K562 (cell line): ENCODE measurements at regions not wholly inside any gene's neighbourhood (a gene's known extent, or its start where the extent isn't known, plus 50 kb on each side); places are given as distances from the start of the nearest gene placed in this dataset.

Experiments
- ATAC-seq: fragments of 200-7000 bp; cut with Tn5 transposase; 3 replicates; pipeline ENCODE4 v1.9.1; 2020; ENCODE audit warnings: moderate library complexity
- BruUV-seq: library from RNA; stranded (reverse); fragments of 400-500 nt; replicated peaks from 2 replicates; lab custom pipeline; 2021; lab: Mats Ljungman, UMichigan
- CTCF ChIA-PET: fragments of 300-600 bp; formaldehyde crosslinking; extraction: SDS; loops from one replicate; lab custom pipeline; 2021; ENCODE audit warnings: low intra/inter-chr PET ratio; lab: Yijun Ruan, JAX
- POLR2A ChIA-PET: fragments of 300-600, 350-650 bp; sonication (Branson Sonifier 250); formaldehyde crosslinking; extraction: SDS; loops from one replicate; lab custom pipeline; 2021; ENCODE audit warnings: antibody characterized with exemption, inconsistent platforms; lab: Yijun Ruan, JAX
- DNase-seq, 4 experiments: peaks; one replicate each; pipeline versions ENCODE4 v3.0.0 to v3.0.0-alpha.2; 2011 to 2018; ENCODE audit warnings: low spot score in 3 of 4, mixed read lengths in 3 of 4; ENCODE audit errors: extremely low read depth in 1 of 4
- FAIRE-seq: peaks from 2 replicates; lab custom pipeline; 2011; peaks lifted over from hg19 to GRCh38; lab: Jason Lieb, UNC
- H2AFZ ChIP-seq: 2 replicates; pipeline ENCODE4 v1.6.0; 2011; ENCODE audit warnings: low read depth, low read length, control low read depth, inconsistent platforms
- H3K27ac ChIP-seq: fragments of 200-600 bp; 3 replicates; pipeline ENCODE4 v1.8.0; 2011; ENCODE audit warnings: low read depth, mild to moderate bottlenecking, control low read depth, inconsistent platforms, low read length, moderate library complexity, mixed read lengths; ENCODE audit errors: extremely low read depth
- H3K27me3 ChIP-seq, 2 experiments: fragments of 300-600 bp in 1 of 2; 2 replicates in 1 of 2; 3 replicates in 1 of 2; pipeline versions ENCODE4 v1.6.0 to v1.8.0; 2011; ENCODE audit warnings: inconsistent platforms in 2 of 2, low read length in 2 of 2, mild to moderate bottlenecking in 1 of 2, mixed read lengths in 1 of 2, moderate library complexity in 1 of 2; ENCODE audit not compliant: control insufficient read depth in 2 of 2, insufficient read depth in 2 of 2
- H3K36me3 ChIP-seq: fragments of 300-600 bp; 3 replicates; pipeline ENCODE4 v1.8.0; 2011; ENCODE audit warnings: mild to moderate bottlenecking, low read length, inconsistent platforms; ENCODE audit not compliant: control insufficient read depth, insufficient read depth
- H3K4me1 ChIP-seq, 2 experiments: fragments of 200-600 bp in 1 of 2; replicated peaks in 1 of 2; 2 replicates in 1 of 2; 3 replicates in 1 of 2; pipeline versions ENCODE4 v1.5.1 to v1.8.0; 2011; ENCODE audit warnings: inconsistent platforms in 2 of 2, low read length in 2 of 2, mild to moderate bottlenecking in 1 of 2, mixed read lengths in 1 of 2, moderate library complexity in 1 of 2; ENCODE audit not compliant: control insufficient read depth in 2 of 2, insufficient read depth in 2 of 2
- H3K4me2 ChIP-seq: 2 replicates; pipeline ENCODE4 v1.6.1; 2011; ENCODE audit warnings: low read length, control low read depth, inconsistent platforms, mixed read lengths; ENCODE audit not compliant: insufficient read depth
- H3K4me3 ChIP-seq: fragments of 200-600 bp; sonication (generic), shearing (Covaris generic); 2 replicates; pipeline ENCODE4 v1.5.1; 2016; ENCODE audit warnings: control low read depth, inconsistent platforms
- H3K79me2 ChIP-seq: fragments of 200-600 bp; 3 replicates; pipeline ENCODE4 v1.8.0; 2011; ENCODE audit warnings: low read length, inconsistent platforms; ENCODE audit not compliant: control insufficient read depth, insufficient read depth
- H3K9ac ChIP-seq, 2 experiments: 2 replicates each; pipeline versions ENCODE4 v1.6.0 to v1.6.1; 2011; ENCODE audit warnings: low read depth in 2 of 2, low read length in 2 of 2, control low read depth in 1 of 2, inconsistent platforms in 1 of 2, mild to moderate bottlenecking in 1 of 2, mixed read lengths in 1 of 2; ENCODE audit not compliant: insufficient read depth in 1 of 2
- H3K9me1 ChIP-seq: one replicate; pipeline ENCODE4 v1.6.0; 2011; ENCODE audit warnings: inconsistent platforms, mild to moderate bottlenecking, low read length, moderate library complexity; ENCODE audit not compliant: control insufficient read depth, insufficient read depth
- H3K9me3 ChIP-seq: replicated peaks from 2 replicates; pipeline ENCODE4 v1.5.1; 2011; ENCODE audit warnings: low read depth, low read length, inconsistent platforms; ENCODE audit not compliant: control insufficient read depth, insufficient read depth
- H4K20me1 ChIP-seq: replicated peaks from 2 replicates; pipeline ENCODE4 v1.6.1; 2011; ENCODE audit warnings: low read length, inconsistent platforms, mixed read lengths; ENCODE audit not compliant: control insufficient read depth, insufficient read depth
- DLX4 ChIP-seq: fragments of 250-450 bp; sonication (Bioruptor Pico); IDR thresholded peaks from 2 replicates; pipeline ENCODE4 v1.6.1; 2021; ENCODE audit warnings: mild to moderate bottlenecking
- EP300 ChIP-seq: IDR thresholded peaks from 2 replicates; pipeline ENCODE4 v1.6.1; 2012; ENCODE audit warnings: low read length, improper control_type of control experiment
- EP400 ChIP-seq: fragments of 450-650 bp; IDR thresholded peaks from 2 replicates; pipeline ENCODE4 v1.6.1; 2017; ENCODE audit warnings: antibody characterized with exemption, mild to moderate bottlenecking, moderate library complexity
- HLTF ChIP-seq: fragments of 450-650 bp; IDR thresholded peaks from 2 replicates; pipeline ENCODE4 v1.6.1; 2016
- POLR3A ChIP-seq: IDR thresholded peaks from 2 replicates; pipeline ENCODE4 v1.6.1; 2011; ENCODE audit warnings: borderline replicate concordance, mild to moderate bottlenecking, moderate library complexity; ENCODE audit not compliant: insufficient read length, insufficient read depth; ENCODE audit errors: extremely low read depth
- SMAD4 ChIP-seq: fragments of 250-450 bp; sonication (Bioruptor Pico); conservative IDR thresholded peaks from 2 replicates; pipeline ENCODE4 v1.8.0; 2021; ENCODE audit warnings: inconsistent platforms, mild to moderate bottlenecking, moderate library complexity
- UBTF ChIP-seq, 2 experiments: IDR thresholded peaks; 2 replicates each; pipeline ENCODE4 v1.6.1; 2012; ENCODE audit warnings: improper control_type of control experiment in 2 of 2, low read depth in 2 of 2, low read length in 2 of 2, borderline replicate concordance in 1 of 2
- ZNF3 ChIP-seq: fragments of 250-450 bp; sonication (Bioruptor Pico); IDR thresholded peaks from 2 replicates; pipeline ENCODE4 v1.5.0; 2021; ENCODE audit warnings: mild to moderate bottlenecking, moderate library complexity
- WGBS: fragments of 100-300 bp; shearing (Covaris generic); methylation state at CpG from one replicate; pipeline ENCODE4 v1.1.6; 2016; ENCODE audit warnings: low coverage, mixed read lengths; ENCODE audit not compliant: insufficient coverage; ENCODE audit errors: missing lambda C conversion rate; 5-methylcytosine and 5-hydroxymethylcytosine counted together
- in situ Hi-C: fragments of 300-500 bp; cut with MboI; formaldehyde crosslinking; loops from 4 replicates; pipeline ENCODE4 v1.15.0; 2018; ENCODE audit warnings: inconsistent platforms, mixed read lengths
- intact Hi-C: fragments of 100-400 bp; cut with micrococcal nuclease; formaldehyde crosslinking; loops from 2 replicates; pipeline ENCODE4 v1.14.2; 2022
- TF ChIP-seq, protein P1 (sequence below): fragments of 250-450 bp; sonication (Bioruptor Pico); IDR thresholded peaks from 2 replicates; pipeline ENCODE4 v1.5.0; 2021; ENCODE audit warnings: mild to moderate bottlenecking, borderline replicate concordance
- TF ChIP-seq, protein P2 (sequence below): fragments of 250-450 bp; sonication (Bioruptor Pico); IDR thresholded peaks from 2 replicates; pipeline ENCODE4 v1.8.0; 2022; ENCODE audit warnings: inconsistent platforms
- TF ChIP-seq, protein P3 (sequence below): IDR thresholded peaks from 2 replicates; pipeline ENCODE4 v1.6.1; 2016; ENCODE audit warnings: missing genetic modification characterization, missing compliant biosample characterization

DNA sequence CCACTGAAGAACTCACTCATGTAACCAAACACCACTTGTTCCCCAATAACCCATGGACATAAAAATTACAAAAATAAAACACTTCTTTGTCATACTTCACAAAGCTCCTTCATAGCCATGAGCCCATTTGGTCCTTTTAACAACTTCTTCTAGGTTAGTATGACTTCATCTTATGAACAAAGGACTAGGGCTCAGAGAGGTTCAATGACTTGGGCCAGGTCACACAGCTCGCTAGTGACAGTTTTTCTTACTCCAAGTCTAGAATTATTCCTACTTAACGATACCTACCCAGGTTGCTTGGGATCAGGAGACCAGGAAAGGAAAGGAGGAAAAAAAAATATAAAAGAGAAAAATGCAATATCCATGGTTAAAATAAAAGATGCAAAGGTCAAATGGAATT lies 353.4 kb downstream of the SOX9 start:
- Histone ChIP-seq H3K27me3 (peaks cover 0 to 4% of the 10 kb centered on the region in 2 experiments; a peak in 2 of 5 replicates), H3K4me1 (no peaks in the 10 kb centered on the region), H4K20me1 (no peaks in the 10 kb centered on the region), H3K4me3 (no peak overlapping the region), H3K9ac (no peak overlapping the region), H3K9me3 (no peaks in the 10 kb centered on the region), H3K4me2 (no peak overlapping the region), H3K79me2 (no peaks in the 10 kb centered on the region), H3K36me3 (no peaks in the 10 kb centered on the region), H3K9me1 (no peaks in the 10 kb centered on the region), H2AFZ (no peak overlapping the region), H3K27ac (no peak overlapping the region)
- ATAC-seq (no peak), DNase-seq (no peak), FAIRE-seq (no peak)
- CTCF ChIA-PET = no interaction called here
- intact Hi-C loops (no loop called here), in situ Hi-C loops (no loop called here)
- TF ChIP-seq UBTF (IDR thresholded peaks at IDR 0.05; ENCODE audit: borderline replicate concordance in 1 of 2, low read depth in 2 of 2, low read length in 2 of 2) (no peak), ZNF3 (no peak), DLX4 (CRISPR knock-in tag) (no peak), HLTF (no peak), EP300 (no peak), EP400 (no peak), POLR3A (no peak), SMAD4 (CRISPR knock-in tag) (no peak)
- TF ChIP-seq, protein P1, sequence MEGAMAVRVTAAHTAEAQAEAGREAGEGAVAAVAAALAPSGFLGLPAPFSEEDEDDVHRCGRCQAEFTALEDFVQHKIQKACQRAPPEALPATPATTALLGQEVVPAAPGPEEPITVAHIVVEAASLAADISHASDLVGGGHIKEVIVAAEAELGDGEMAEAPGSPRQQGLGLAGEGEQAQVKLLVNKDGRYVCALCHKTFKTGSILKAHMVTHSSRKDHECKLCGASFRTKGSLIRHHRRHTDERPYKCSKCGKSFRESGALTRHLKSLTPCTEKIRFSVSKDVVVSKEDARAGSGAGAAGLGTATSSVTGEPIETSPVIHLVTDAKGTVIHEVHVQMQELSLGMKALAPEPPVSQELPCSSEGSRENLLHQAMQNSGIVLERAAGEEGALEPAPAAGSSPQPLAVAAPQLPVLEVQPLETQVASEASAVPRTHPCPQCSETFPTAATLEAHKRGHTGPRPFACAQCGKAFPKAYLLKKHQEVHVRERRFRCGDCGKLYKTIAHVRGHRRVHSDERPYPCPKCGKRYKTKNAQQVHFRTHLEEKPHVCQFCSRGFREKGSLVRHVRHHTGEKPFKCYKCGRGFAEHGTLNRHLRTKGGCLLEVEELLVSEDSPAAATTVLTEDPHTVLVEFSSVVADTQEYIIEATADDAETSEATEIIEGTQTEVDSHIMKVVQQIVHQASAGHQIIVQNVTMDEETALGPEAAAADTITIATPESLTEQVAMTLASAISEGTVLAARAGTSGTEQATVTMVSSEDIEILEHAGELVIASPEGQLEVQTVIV (CRISPR knock-in tag) = no peak
- TF ChIP-seq, protein P2, sequence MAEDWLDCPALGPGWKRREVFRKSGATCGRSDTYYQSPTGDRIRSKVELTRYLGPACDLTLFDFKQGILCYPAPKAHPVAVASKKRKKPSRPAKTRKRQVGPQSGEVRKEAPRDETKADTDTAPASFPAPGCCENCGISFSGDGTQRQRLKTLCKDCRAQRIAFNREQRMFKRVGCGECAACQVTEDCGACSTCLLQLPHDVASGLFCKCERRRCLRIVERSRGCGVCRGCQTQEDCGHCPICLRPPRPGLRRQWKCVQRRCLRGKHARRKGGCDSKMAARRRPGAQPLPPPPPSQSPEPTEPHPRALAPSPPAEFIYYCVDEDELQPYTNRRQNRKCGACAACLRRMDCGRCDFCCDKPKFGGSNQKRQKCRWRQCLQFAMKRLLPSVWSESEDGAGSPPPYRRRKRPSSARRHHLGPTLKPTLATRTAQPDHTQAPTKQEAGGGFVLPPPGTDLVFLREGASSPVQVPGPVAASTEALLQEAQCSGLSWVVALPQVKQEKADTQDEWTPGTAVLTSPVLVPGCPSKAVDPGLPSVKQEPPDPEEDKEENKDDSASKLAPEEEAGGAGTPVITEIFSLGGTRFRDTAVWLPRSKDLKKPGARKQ (CRISPR knock-in tag) = no peak
- TF ChIP-seq, protein P3, sequence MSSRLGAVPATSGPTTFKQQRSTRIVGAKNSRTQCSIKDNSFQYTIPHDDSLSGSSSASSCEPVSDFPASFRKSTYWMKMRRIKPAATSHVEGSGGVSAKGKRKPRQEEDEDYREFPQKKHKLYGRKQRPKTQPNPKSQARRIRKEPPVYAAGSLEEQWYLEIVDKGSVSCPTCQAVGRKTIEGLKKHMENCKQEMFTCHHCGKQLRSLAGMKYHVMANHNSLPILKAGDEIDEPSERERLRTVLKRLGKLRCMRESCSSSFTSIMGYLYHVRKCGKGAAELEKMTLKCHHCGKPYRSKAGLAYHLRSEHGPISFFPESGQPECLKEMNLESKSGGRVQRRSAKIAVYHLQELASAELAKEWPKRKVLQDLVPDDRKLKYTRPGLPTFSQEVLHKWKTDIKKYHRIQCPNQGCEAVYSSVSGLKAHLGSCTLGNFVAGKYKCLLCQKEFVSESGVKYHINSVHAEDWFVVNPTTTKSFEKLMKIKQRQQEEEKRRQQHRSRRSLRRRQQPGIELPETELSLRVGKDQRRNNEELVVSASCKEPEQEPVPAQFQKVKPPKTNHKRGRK (tag) = no peak
- 5% methylated on average over 2 of the region's 2 CpGs for whole genome bisulfite sequencing
- POLR2A ChIA-PET = no interaction called here
- BruUV-seq = no TSS peak
